ENCODE measurements at regions not wholly inside any gene's neighbourhood (a gene's known extent, or its start where the extent isn't known, plus 50 kb on each side); places are given as distances from the start of the nearest gene placed in this dataset.
"Not testable (repeated sequence)": the region's sequence is repeated elsewhere in the genome, so short reads cannot be mapped to it uniquely, and the experiment has no call there.

DNA sequence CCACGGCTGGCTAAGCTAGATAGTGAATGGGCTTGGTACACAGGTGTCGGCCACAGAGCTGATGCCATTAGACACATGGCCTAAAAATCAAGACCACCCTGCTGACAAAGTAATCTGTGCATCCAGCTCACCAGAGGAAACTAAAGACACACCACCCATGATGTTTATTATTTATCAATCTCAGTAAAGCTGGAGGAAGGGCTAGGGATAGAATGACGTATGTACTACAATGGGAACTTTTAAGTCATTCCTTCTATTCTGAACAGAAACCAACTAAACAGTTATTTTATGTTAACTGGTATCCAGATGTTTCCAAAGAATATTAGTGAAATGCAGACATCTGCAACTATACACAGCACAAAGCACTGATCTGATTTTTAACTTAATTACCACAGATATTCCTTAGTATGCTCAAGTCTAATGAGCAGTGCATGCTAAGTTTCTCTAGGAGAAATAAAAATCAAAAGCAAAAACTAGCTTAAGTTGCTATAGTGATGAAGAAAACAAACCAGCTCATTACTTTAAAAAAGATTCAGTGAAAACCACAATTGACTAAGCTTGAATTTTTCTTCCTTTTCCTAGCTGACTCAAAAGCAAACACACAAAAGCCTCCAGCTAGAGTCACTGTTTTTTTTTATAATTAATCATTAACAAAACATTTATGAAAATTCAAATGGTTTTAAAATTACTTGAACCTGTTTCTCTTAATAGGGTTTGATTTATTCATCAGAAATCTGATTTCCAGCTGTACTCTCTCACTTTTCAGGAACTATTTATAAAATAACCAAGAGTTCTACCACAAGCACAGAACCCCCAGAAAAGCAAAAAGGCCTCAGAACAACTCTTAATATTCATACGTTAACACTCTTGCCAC lies 129.0 kb upstream of the PTPN20 start:
- H3K9me3 ChIP-seq (ENCODE audit: control insufficient read depth, low read length); ATAC-seq (ENCODE audit: low FRiP score); DNase-seq; H3K27me3 ChIP-seq (ENCODE audit: control insufficient read depth in 1 of 2, insufficient read depth in 2 of 2, low read length in 1 of 2); H3K36me3 ChIP-seq (ENCODE audit: control insufficient read depth in 1 of 2, insufficient read depth in 2 of 2, low read length in 1 of 2); H3K4me1 ChIP-seq (ENCODE audit: control insufficient read depth in 1 of 2, insufficient read depth in 2 of 2, low read length in 2 of 2); intact Hi-C loops (cut with DNase I); H3K4me3 ChIP-seq (ENCODE audit: low read length in 2 of 2): not testable (repeated sequence)
- H3K27ac ChIP-seq (ENCODE audit: low read depth in 1 of 2, low read length in 2 of 2) = peak overlapping the region in 1 of 2 donors; percentile 63
- 58 to 70% methylated on average over 3 to 4 of the region's 4 CpGs for WGBS, 2 donors

DNA sequence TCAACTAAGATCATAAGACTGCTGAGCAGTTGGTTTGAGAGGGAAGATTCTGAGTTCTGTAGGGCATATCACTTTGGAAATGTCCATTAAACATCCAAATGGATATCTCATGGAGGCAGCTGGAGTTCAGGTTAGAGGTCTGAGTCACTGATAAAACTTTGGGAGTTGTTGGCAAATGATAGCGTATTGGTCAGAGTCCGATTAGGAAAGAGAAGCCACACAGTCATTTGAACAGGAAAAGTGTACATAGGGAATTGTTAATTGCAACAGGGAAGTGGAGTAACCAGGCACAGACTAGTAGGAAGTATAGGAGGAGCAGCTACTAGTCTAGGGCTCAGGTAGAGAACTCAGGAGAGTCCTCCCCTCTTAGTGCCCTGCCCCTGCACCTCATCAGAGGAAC lies 126.6 kb upstream of the PTPN20 start:
- H3K4me1 ChIP-seq (ENCODE audit: control insufficient read depth in 1 of 2, insufficient read depth in 2 of 2, low read length in 2 of 2); intact Hi-C loops (cut with DNase I); ATAC-seq (ENCODE audit: low FRiP score); H3K36me3 ChIP-seq (ENCODE audit: control insufficient read depth in 1 of 2, insufficient read depth in 2 of 2, low read length in 1 of 2); H3K27me3 ChIP-seq (ENCODE audit: control insufficient read depth in 1 of 2, insufficient read depth in 2 of 2, low read length in 1 of 2); DNase-seq; H3K4me3 ChIP-seq (ENCODE audit: low read length in 2 of 2); H3K9me3 ChIP-seq (ENCODE audit: control insufficient read depth, low read length); H3K27ac ChIP-seq (ENCODE audit: low read depth in 1 of 2, low read length in 2 of 2): not testable (repeated sequence)
- WGBS, 2 donors = 89 to 91% methylated on average over 2 of the region's 2 CpGs

DNA sequence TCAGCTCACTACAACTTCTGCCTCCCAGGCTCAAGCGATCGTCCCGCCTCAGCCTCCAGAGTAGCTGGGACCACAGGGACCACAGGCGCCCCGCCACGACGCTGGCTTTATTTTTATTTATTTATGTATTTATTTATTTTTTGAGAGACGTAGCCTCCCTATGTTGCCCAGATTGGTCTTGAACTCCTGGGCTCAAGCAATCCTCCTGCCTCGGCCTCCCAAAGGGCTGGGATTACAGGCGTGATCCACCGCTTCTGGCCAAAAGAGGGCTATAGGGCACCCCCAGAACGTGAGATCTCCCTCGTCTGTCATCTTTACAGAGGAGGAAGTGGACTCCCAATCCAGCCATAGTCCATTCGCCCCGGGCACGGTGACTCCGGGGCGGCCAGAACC lies 125.1 kb upstream of the PTPN20 start:
- intact Hi-C loops (cut with DNase I); DNase-seq; H3K9me3 ChIP-seq (ENCODE audit: control insufficient read depth, low read length); ATAC-seq (ENCODE audit: low FRiP score); H3K4me1 ChIP-seq (ENCODE audit: control insufficient read depth in 1 of 2, insufficient read depth in 2 of 2, low read length in 2 of 2); H3K36me3 ChIP-seq (ENCODE audit: control insufficient read depth in 1 of 2, insufficient read depth in 2 of 2, low read length in 1 of 2); H3K27ac ChIP-seq (ENCODE audit: low read depth in 1 of 2, low read length in 2 of 2); H3K27me3 ChIP-seq (ENCODE audit: control insufficient read depth in 1 of 2, insufficient read depth in 2 of 2, low read length in 1 of 2): not testable (repeated sequence)
- WGBS, 2 donors = 30 to 32% methylated on average over 13 to 17 of the region's 18 CpGs
- peak overlapping the region in 1 of 2 donors; percentile 40 for H3K4me3 ChIP-seq (ENCODE audit: low read length in 2 of 2)

DNA sequence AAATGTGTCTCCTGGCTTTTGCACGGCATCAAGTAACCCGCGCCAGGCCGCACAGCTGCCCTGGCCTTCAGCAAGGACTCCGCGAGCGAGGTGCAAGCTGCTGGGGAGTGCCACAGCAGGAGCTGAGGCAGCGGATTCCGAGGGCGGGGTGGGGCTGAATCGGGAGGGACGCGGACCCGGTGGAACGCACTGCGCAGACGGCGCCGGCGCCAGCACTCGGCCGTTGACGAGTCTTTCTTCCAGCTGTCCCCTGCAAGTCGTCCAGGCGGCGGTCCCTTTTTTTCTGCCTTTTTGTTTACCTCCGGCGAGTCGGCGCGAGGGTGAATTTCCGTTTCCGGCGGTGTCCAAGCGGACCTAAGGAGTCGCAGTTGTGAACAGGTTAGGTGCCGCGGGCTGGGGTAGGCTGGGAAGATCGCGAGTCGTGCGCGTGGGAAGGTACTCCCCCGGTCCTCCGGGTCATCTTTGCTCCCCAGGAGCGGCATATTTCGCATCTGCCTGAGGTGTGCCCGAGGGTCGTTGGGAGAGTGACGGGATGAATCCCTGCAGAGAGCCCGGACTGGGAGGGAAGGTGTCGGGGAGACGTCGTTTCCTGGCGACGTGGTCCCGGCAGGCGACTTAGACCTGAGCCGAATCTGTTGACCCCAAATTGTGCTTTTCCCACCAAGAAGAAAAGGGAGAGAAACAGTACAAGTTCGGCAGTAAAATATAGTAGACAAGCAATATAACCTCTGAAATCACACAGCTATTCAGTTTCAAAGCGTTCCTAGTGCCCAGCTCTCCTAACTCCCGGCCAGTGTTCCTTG lies 124.5 kb upstream of the PTPN20 start:
- ATAC-seq (ENCODE audit: low FRiP score) = peak; percentile 92
- H3K9me3 ChIP-seq (ENCODE audit: control insufficient read depth, low read length); intact Hi-C loops (cut with DNase I); H3K4me1 ChIP-seq (ENCODE audit: control insufficient read depth in 1 of 2, insufficient read depth in 2 of 2, low read length in 2 of 2); H3K27me3 ChIP-seq (ENCODE audit: control insufficient read depth in 1 of 2, insufficient read depth in 2 of 2, low read length in 1 of 2); H3K36me3 ChIP-seq (ENCODE audit: control insufficient read depth in 1 of 2, insufficient read depth in 2 of 2, low read length in 1 of 2): not testable (repeated sequence)
- peak overlapping the region in 1 of 2 donors; percentile 53 for H3K27ac ChIP-seq (ENCODE audit: low read depth in 1 of 2, low read length in 2 of 2)
- 0 to 1% methylated on average over 40 to 48 of the region's 62 CpGs for WGBS, 2 donors
- peak overlapping the region; percentile 40 to 56 for H3K4me3 ChIP-seq (ENCODE audit: low read length in 2 of 2)
- DNase-seq = peak; percentile 75 to 89

DNA sequence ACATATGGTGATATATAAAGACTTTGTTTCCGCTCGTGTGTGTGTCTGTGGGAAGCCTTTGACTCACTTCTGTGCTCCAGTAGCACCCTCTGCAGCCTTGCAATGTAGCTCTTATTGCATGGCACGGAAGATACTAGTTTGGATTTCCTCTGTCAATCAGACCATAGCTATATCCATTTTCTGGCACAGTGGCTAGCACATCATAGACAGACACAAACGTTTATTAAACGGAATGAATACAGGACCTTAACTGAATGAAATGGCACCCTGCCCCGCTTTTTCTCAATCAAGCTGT lies 124.0 kb upstream of the PTPN20 start:
- intact Hi-C loops (cut with DNase I) = no loop called here
- Histone ChIP-seq H3K9me3 (ENCODE audit: control insufficient read depth, low read length) (no peaks in the 10 kb centered on the region), H3K27ac (ENCODE audit: low read depth in 1 of 2, low read length in 2 of 2) (peak overlapping the region in 1 of 2 donors; percentile 40), H3K27me3 (ENCODE audit: control insufficient read depth in 1 of 2, insufficient read depth in 2 of 2, low read length in 1 of 2) (no peaks in the 10 kb centered on the region), H3K36me3 (ENCODE audit: control insufficient read depth in 1 of 2, insufficient read depth in 2 of 2, low read length in 1 of 2) (no peaks in the 10 kb centered on the region), H3K4me1 (ENCODE audit: control insufficient read depth in 1 of 2, insufficient read depth in 2 of 2, low read length in 2 of 2) (no peaks in the 10 kb centered on the region), H3K4me3 (ENCODE audit: low read length in 2 of 2) (peak overlapping the region in 1 of 2 donors; percentile 40)
- 5 to 6% methylated on average over 6 of the region's 6 CpGs for WGBS, 2 donors
- peak; percentile 68 for ATAC-seq (ENCODE audit: low FRiP score)
- DNase-seq = no peak

DNA sequence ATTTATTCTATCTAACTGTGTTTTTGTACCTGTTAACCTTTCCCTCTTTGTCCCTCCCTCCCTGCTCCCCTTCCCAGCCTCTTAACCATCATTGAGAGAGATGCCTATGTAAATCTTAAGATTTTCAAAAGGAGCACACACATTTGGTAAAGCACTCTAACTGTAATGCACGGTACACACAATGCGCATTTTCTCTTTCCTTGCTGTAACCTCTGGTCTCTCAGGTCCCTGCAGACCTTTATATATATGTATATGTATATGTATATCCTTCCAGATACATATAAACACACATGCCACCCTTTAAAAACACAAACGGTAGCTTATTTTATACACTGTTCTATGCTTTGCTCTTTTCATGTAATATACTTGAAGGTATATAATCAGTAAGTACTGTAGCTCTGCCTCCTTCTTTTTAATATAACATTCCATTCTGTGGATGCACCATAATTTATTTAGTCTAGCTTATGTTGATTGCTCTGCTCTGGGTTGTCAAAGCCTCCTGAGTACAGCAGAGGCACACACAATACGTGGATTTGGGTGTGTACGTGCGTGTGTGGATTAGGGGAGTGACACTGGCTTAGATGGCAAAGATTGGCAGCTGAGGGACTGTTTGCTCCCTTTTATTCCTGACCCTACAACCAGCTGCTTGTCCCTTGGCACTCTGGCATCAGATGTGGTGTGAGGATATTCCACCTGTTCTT lies 118.4 kb upstream of the PTPN20 start:
- H3K27ac ChIP-seq (ENCODE audit: low read depth in 1 of 2, low read length in 2 of 2); H3K4me3 ChIP-seq (ENCODE audit: low read length in 2 of 2); ATAC-seq (ENCODE audit: low FRiP score); H3K36me3 ChIP-seq (ENCODE audit: control insufficient read depth in 1 of 2, insufficient read depth in 2 of 2, low read length in 1 of 2); H3K4me1 ChIP-seq (ENCODE audit: control insufficient read depth in 1 of 2, insufficient read depth in 2 of 2, low read length in 2 of 2); intact Hi-C loops (cut with DNase I); H3K27me3 ChIP-seq (ENCODE audit: control insufficient read depth in 1 of 2, insufficient read depth in 2 of 2, low read length in 1 of 2); H3K9me3 ChIP-seq (ENCODE audit: control insufficient read depth, low read length); DNase-seq: not testable (repeated sequence)
- WGBS, 2 donors = 90 to 97% methylated on average over 3 of the region's 6 CpGs

DNA sequence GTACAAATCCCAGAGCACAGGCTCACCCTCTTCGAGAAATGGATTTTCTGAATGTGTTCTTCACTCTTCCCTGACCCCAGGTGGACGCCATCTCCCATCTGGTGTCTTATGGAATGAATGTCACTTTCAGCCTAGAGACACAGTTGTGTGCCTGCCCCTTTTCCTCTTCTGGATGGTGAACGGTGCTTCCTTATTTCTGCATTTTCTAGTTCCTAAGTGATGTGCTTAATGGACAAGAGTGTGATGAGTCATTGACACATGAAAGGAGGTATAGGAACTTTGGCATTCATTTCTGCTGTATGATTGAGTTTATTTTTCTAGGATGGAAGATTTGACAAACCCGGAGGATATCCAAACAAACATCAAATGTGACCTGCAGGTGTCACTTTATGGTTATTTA lies 114.9 kb upstream of the PTPN20 start:
- DNase-seq; H3K4me3 ChIP-seq (ENCODE audit: low read length in 2 of 2); H3K9me3 ChIP-seq (ENCODE audit: control insufficient read depth, low read length); H3K36me3 ChIP-seq (ENCODE audit: control insufficient read depth in 1 of 2, insufficient read depth in 2 of 2, low read length in 1 of 2); intact Hi-C loops (cut with DNase I); ATAC-seq (ENCODE audit: low FRiP score); H3K27ac ChIP-seq (ENCODE audit: low read depth in 1 of 2, low read length in 2 of 2); H3K27me3 ChIP-seq (ENCODE audit: control insufficient read depth in 1 of 2, insufficient read depth in 2 of 2, low read length in 1 of 2); H3K4me1 ChIP-seq (ENCODE audit: control insufficient read depth in 1 of 2, insufficient read depth in 2 of 2, low read length in 2 of 2): not testable (repeated sequence)
- WGBS, 2 donors = 82 to 90% methylated on average over 4 of the region's 4 CpGs

DNA sequence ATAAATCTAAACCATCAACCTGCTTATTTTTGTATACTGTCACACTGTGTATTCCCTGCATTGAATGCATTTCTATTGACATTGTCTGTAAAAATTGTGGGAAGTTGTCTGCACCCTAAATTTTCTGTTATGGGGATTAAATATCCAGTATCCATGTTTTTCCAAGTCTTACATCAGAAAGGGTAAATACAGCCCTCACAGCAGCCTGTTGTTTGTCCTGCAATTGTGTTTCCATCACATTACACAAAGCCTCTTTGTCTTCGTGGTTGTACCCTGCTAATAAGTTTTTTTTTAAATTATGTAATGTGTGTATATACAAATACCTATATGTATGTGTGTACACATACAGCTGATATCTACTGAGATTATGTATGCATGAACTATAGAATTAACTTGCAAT lies 109.2 kb upstream of the PTPN20 start:
- H3K27me3 ChIP-seq (ENCODE audit: control insufficient read depth in 1 of 2, insufficient read depth in 2 of 2, low read length in 1 of 2); H3K4me3 ChIP-seq (ENCODE audit: low read length in 2 of 2); ATAC-seq (ENCODE audit: low FRiP score); intact Hi-C loops (cut with DNase I); H3K36me3 ChIP-seq (ENCODE audit: control insufficient read depth in 1 of 2, insufficient read depth in 2 of 2, low read length in 1 of 2); H3K4me1 ChIP-seq (ENCODE audit: control insufficient read depth in 1 of 2, insufficient read depth in 2 of 2, low read length in 2 of 2); DNase-seq; H3K9me3 ChIP-seq (ENCODE audit: control insufficient read depth, low read length); H3K27ac ChIP-seq (ENCODE audit: low read depth in 1 of 2, low read length in 2 of 2): not testable (repeated sequence)
- 89 to 91% methylated on average over 1 of the region's 1 CpG for whole genome bisulfite sequencing, 2 donors

Data from aorta (tissue), 5 donors.